ENCODE measurements at regions not wholly inside any gene's neighbourhood (a gene's known extent, or its start where the extent isn't known, plus 50 kb on each side); places are given as distances from the start of the nearest gene placed in this dataset.
"Not testable (repeated sequence)": the region's sequence is repeated elsewhere in the genome, so short reads cannot be mapped to it uniquely, and the experiment has no call there.

DNA sequence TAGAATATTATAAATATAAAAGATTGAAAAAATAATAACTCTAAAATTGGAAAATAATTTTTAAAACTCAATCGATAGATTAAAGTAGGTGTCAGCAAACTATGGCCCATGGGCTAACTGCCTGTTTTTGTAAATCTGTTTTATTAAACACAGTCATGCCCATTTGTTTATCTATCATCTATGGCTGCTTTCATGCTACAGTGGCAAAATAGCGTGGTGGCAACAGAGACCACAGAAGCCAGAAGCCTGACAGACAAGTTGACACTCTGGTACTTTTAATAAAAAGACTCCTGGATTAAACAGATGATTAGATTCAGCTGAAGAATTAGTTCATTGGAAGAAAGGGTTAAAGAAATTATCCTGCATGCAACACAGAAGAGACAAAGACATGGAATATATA, 400.7 kb upstream of the RORB start:
- H3K27ac Mint-ChIP-seq = no peak overlapping the region
- no peaks in the 10 kb centered on the region for H3K9me3 ChIP-seq (ENCODE audit: low read depth)
- H3K4me3 ChIP-seq = no peak overlapping the region
- H3K27ac ChIP-seq = no peak overlapping the region
- H3K4me1 Mint-ChIP-seq = no peaks in the 10 kb centered on the region
- no peaks in the 10 kb centered on the region for H3F3A ChIP-seq (ENCODE audit: low read depth)
- no peaks in the 10 kb centered on the region for H4K20me1 ChIP-seq (ENCODE audit: low read depth)
- peaks cover 4% of the 10 kb centered on the region for H3K4me1 ChIP-seq
- no peaks in the 10 kb centered on the region for H3K36me3 Mint-ChIP-seq
- DNase-seq (ENCODE audit: low spot score) = no peak
- H3K27me3 ChIP-seq = no peaks in the 10 kb centered on the region
- no peak overlapping the region for H3K4me2 ChIP-seq
- H3K9me3 Mint-ChIP-seq = no peaks in the 10 kb centered on the region
- H3K36me3 ChIP-seq = no peaks in the 10 kb centered on the region
- H3K9ac ChIP-seq = no peak overlapping the region
- no peak overlapping the region for H3K4me3 Mint-ChIP-seq
- no peaks in the 10 kb centered on the region for H3K79me2 ChIP-seq (ENCODE audit: low read depth)
- TF ChIP-seq EZH2 (IDR thresholded peaks at IDR 0.05) (no peak), EZH2phosphoT487 (IDR thresholded peaks at IDR 0.05) (no peak)
- TF ChIP-seq, protein P1, sequence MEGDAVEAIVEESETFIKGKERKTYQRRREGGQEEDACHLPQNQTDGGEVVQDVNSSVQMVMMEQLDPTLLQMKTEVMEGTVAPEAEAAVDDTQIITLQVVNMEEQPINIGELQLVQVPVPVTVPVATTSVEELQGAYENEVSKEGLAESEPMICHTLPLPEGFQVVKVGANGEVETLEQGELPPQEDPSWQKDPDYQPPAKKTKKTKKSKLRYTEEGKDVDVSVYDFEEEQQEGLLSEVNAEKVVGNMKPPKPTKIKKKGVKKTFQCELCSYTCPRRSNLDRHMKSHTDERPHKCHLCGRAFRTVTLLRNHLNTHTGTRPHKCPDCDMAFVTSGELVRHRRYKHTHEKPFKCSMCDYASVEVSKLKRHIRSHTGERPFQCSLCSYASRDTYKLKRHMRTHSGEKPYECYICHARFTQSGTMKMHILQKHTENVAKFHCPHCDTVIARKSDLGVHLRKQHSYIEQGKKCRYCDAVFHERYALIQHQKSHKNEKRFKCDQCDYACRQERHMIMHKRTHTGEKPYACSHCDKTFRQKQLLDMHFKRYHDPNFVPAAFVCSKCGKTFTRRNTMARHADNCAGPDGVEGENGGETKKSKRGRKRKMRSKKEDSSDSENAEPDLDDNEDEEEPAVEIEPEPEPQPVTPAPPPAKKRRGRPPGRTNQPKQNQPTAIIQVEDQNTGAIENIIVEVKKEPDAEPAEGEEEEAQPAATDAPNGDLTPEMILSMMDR (IDR thresholded peaks at IDR 0.05) = no peak
- H2AFZ ChIP-seq (replicated peaks) = no peak overlapping the region
- no peaks in the 10 kb centered on the region for H3K27me3 Mint-ChIP-seq (ENCODE audit: insufficient read depth, low read depth)

DNA sequence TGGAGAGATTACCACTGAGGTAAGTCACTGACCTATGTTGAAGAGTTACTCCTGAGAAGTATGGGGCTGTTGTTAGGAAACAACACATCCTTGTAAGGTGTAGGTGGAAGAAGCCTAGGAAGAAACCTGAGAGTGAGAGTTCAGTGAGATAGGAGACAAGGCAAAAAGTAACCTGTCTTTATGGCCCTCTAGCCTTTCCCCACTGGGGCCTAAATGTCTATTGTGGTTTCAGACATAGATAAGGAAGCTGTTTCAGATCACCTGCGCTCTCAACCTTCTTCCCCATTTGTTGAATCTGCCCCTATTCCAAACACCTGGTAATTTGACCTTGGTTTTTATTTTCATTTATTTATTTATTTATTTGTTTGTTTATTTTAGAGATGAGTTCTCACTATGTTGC, 397.1 kb upstream of the RORB start:
- Histone ChIP-seq H4K20me1 (ENCODE audit: low read depth) (no peaks in the 10 kb centered on the region), H3K79me2 (ENCODE audit: low read depth) (no peaks in the 10 kb centered on the region), H3F3A (ENCODE audit: low read depth) (no peaks in the 10 kb centered on the region), H3K27ac (no peak overlapping the region), H3K4me3 (no peak overlapping the region), H2AFZ (replicated peaks) (no peak overlapping the region), H3K27me3 (no peaks in the 10 kb centered on the region), H3K4me1 (no peaks in the 10 kb centered on the region), H3K9ac (no peak overlapping the region), H3K4me2 (no peak overlapping the region), H3K9me3 (ENCODE audit: low read depth) (peaks cover 3% of the 10 kb centered on the region), H3K36me3 (no peaks in the 10 kb centered on the region)
- Mint-ChIP-seq H3K4me1 (no peaks in the 10 kb centered on the region), H3K4me3 (no peak overlapping the region), H3K9me3 (peaks cover 8% of the 10 kb centered on the region), H3K36me3 (no peaks in the 10 kb centered on the region), H3K27ac (no peak overlapping the region), H3K27me3 (ENCODE audit: insufficient read depth, low read depth) (no peaks in the 10 kb centered on the region)
- TF ChIP-seq EZH2 (IDR thresholded peaks at IDR 0.05) (no peak), EZH2phosphoT487 (IDR thresholded peaks at IDR 0.05) (no peak)
- TF ChIP-seq, protein P1 (IDR thresholded peaks at IDR 0.05) = no peak
- DNase-seq (ENCODE audit: low spot score) = no peak

DNA sequence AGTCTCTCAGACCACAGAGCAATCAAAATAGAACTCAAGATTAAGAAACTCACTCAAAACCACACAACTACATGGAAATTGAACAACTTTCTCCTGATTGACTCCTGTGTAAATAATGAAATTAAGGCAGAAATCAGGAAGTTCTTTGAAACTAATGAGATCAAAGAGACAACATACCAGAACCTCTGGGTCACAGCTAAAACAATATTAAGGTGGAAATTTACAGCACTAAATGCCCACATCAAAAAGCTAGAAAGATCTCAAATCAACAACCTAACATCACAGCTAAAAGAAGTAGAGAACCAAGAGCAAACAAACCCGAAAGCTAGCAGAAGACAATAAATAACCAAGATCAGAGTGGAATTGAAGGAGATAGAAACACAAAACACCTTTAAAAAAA, 395.0 kb upstream of the RORB start:
- DNase-seq (ENCODE audit: low spot score); H3K4me3 Mint-ChIP-seq; H3K4me3 ChIP-seq; H3K9me3 Mint-ChIP-seq; H4K20me1 ChIP-seq (ENCODE audit: low read depth); H3K9me3 ChIP-seq (ENCODE audit: low read depth); H3K27ac ChIP-seq; H3K9ac ChIP-seq; H3K79me2 ChIP-seq (ENCODE audit: low read depth); H3F3A ChIP-seq (ENCODE audit: low read depth); H2AFZ ChIP-seq (replicated peaks); H3K4me1 Mint-ChIP-seq; H3K4me1 ChIP-seq; H3K36me3 Mint-ChIP-seq; H3K36me3 ChIP-seq; H3K27ac Mint-ChIP-seq; H3K4me2 ChIP-seq; H3K27me3 ChIP-seq; H3K27me3 Mint-ChIP-seq (ENCODE audit: insufficient read depth, low read depth): not testable (repeated sequence)

DNA sequence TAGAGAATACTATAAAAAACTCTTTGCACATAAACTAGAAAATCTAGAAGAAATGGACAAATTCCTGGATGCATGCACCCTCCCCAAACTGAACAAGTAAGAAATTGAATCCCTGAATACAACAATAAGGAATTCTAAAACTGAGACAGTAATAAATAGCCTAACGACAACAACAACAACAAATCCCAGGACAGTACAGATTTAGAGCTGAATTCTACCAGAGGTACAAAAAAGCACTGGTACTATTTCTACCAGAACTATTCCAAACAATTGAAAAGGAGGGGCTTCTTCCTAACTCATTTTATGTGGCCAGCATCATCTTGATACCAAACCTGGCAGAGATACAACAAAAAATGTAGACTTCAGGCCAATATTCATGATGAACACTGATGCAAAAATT, 394.4 kb upstream of the RORB start:
- no peaks in the 10 kb centered on the region for H3K36me3 Mint-ChIP-seq
- no peak for TF ChIP-seq EZH2 (IDR thresholded peaks at IDR 0.05)
- TF ChIP-seq EZH2phosphoT487 (IDR thresholded peaks at IDR 0.05) = no peak
- TF ChIP-seq, protein P1 (IDR thresholded peaks at IDR 0.05) = no peak
- no peaks in the 10 kb centered on the region for H3K4me1 ChIP-seq
- H3K9ac ChIP-seq = no peak overlapping the region
- no peak overlapping the region for H3K27ac Mint-ChIP-seq
- no peak overlapping the region for H3K4me2 ChIP-seq
- no peak overlapping the region for H3K27ac ChIP-seq
- H3K4me3 ChIP-seq = no peak overlapping the region
- H3K36me3 ChIP-seq = no peaks in the 10 kb centered on the region
- no peaks in the 10 kb centered on the region for H3K79me2 ChIP-seq (ENCODE audit: low read depth)
- no peak overlapping the region for H3K4me3 Mint-ChIP-seq
- H3K9me3 ChIP-seq (ENCODE audit: low read depth) = peaks cover 3% of the 10 kb centered on the region
- no peaks in the 10 kb centered on the region for H3F3A ChIP-seq (ENCODE audit: low read depth)
- H3K27me3 ChIP-seq = no peaks in the 10 kb centered on the region
- peaks cover 8% of the 10 kb centered on the region for H3K9me3 Mint-ChIP-seq
- no peaks in the 10 kb centered on the region for H3K27me3 Mint-ChIP-seq (ENCODE audit: insufficient read depth, low read depth)
- H4K20me1 ChIP-seq (ENCODE audit: low read depth) = no peaks in the 10 kb centered on the region
- no peak for DNase-seq (ENCODE audit: low spot score)
- H2AFZ ChIP-seq (replicated peaks) = no peak overlapping the region
- H3K4me1 Mint-ChIP-seq = no peaks in the 10 kb centered on the region
